Upper lobe of right lung (tissue), 1 donor: ENCODE measurements at regions not wholly inside any gene's neighbourhood (a gene's known extent, or its start where the extent isn't known, plus 50 kb on each side); places are given as distances from the start of the nearest gene placed in this dataset.
"Not testable (repeated sequence)": the region's sequence is repeated elsewhere in the genome, so short reads cannot be mapped to it uniquely, and the experiment has no call there.

ENCODE experiments used
- ATAC-seq: fragments of 200-7000 bp; cut with Tn5 transposase; one replicate; pipeline ENCODE4 v1.9.1; 2020; ENCODE audit warnings: mild to moderate bottlenecking, moderate library complexity
- DNase-seq: peaks from one replicate; pipeline ENCODE4 v3.0.0-alpha.2; 2020
- H3K27ac ChIP-seq: fragments of 200-600 bp; one replicate; pipeline ENCODE4 v1.8.0; 2022
- H3K27me3 ChIP-seq: fragments of 200-600 bp; one replicate; pipeline ENCODE4 v1.8.0; 2022; ENCODE audit warnings: mild to moderate bottlenecking
- H3K36me3 ChIP-seq: fragments of 200-600 bp; one replicate; pipeline ENCODE4 v1.8.0; 2022
- H3K4me1 ChIP-seq: fragments of 200-600 bp; one replicate; pipeline ENCODE4 v1.8.0; 2022
- H3K4me3 ChIP-seq: fragments of 200-600 bp; one replicate; pipeline ENCODE4 v1.8.0; 2022; ENCODE audit warnings: mild to moderate bottlenecking
- H3K9me3 ChIP-seq: fragments of 200-600 bp; one replicate; pipeline ENCODE4 v1.8.0; 2022
- CTCF ChIP-seq: fragments of 200-600 bp; IDR thresholded peaks from one replicate; pipeline ENCODE4 v1.8.0; 2022; ENCODE audit warnings: antibody characterized with exemption
- intact Hi-C: fragments of 100-400 bp; cut with DNase I; formaldehyde crosslinking; loops from one replicate; pipeline ENCODE4 v1.11.0; 2022
- donor health status: DM: no; HTN: yes; CAD: no; lungs with severe emphysema.

GRCh38 chr1:221858818-221859611 lies 117.1 kb upstream of the DUSP10 start:
- ATAC-seq: no peak
- Histone ChIP-seq H3K27ac (no peak overlapping the region), H3K9me3 (no peaks in the 10 kb centered on the region), H3K27me3 (no peaks in the 10 kb centered on the region), H3K4me3 (no peak overlapping the region), H3K36me3 (no peaks in the 10 kb centered on the region), H3K4me1 (no peaks in the 10 kb centered on the region)
- no peak for DNase-seq
- no peak for TF ChIP-seq CTCF
- intact Hi-C loops: no loop called here

- DNase-seq, H3K4me3 ChIP-seq, H3K9me3 ChIP-seq, H3K4me1 ChIP-seq, H3K36me3 ChIP-seq, intact Hi-C loops, H3K27me3 ChIP-seq, H3K27ac ChIP-seq: not testable (repeated sequence)
- peak; percentile 22 for TF ChIP-seq CTCF
- ATAC-seq: peak; percentile 63
Observed at GRCh38 chr1:221857094-221857444, 115.2 kb upstream of the DUSP10 start.

GRCh38 chr1:221856228-221857093 lies 114.6 kb upstream of the DUSP10 start:
- Histone ChIP-seq H3K4me1 (no peaks in the 10 kb centered on the region), H3K9me3 (no peaks in the 10 kb centered on the region), H3K27ac (no peak overlapping the region), H3K27me3 (no peaks in the 10 kb centered on the region), H3K4me3 (no peak overlapping the region), H3K36me3 (no peaks in the 10 kb centered on the region)
- TF ChIP-seq CTCF: no peak
- intact Hi-C loops: no loop called here
- ATAC-seq (no peak), DNase-seq (no peak)

GRCh38 chr1:221855156-221855555 lies 113.3 kb upstream of the DUSP10 start:
- Histone ChIP-seq H3K4me1 (no peaks in the 10 kb centered on the region), H3K36me3 (no peaks in the 10 kb centered on the region), H3K27ac (no peak overlapping the region), H3K9me3 (no peaks in the 10 kb centered on the region), H3K27me3 (no peaks in the 10 kb centered on the region), H3K4me3 (no peak overlapping the region)
- no peak for DNase-seq
- intact Hi-C loops: no loop called here
- no peak for ATAC-seq
- no peak for TF ChIP-seq CTCF

GRCh38 chr1:221851336-221851735 lies 109.4 kb upstream of the DUSP10 start:
- DNase-seq (no peak), ATAC-seq (no peak)
- Histone ChIP-seq H3K9me3 (no peaks in the 10 kb centered on the region), H3K27me3 (no peaks in the 10 kb centered on the region), H3K4me1 (no peaks in the 10 kb centered on the region), H3K4me3 (no peak overlapping the region), H3K27ac (no peak overlapping the region), H3K36me3 (no peaks in the 10 kb centered on the region)
- intact Hi-C loops: no loop called here
- no peak for TF ChIP-seq CTCF
